ENCODE measurements at regions not wholly inside any gene's neighbourhood (a gene's known extent, or its start where the extent isn't known, plus 50 kb on each side); places are given as distances from the start of the nearest gene placed in this dataset.

DNA sequence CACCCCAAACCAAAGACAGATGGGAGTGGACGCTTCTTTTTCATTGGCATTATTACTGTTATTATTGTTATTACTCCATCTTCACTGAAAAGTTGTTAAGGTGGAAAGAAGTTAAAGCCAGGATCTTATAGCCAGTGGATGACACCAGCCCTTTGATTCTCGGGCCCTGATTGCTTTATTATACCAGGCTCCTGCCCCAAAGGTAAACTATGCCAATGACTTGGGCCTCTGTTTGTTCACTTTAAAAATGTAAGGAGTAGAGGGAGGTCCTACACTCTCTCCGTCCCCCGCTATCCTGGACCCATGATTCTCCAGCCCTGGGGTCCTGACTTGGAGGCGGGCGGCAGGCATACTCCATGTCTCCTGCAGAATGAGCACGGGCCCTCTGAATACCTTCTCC lies 106.8 kb downstream of the TOMM20 start:
- ChIA-PET POLR2A (interaction anchor here (2.7 kb wide), 1 partner anchor 10 kb away, joined by 9 read pairs; no protein-coding TSS in a partner anchor), CTCF (no interaction called here)
- intact Hi-C loops (cut with DNase I, micrococcal nuclease) = no loop called here
- H3K36me3 ChIP-seq (ENCODE audit: insufficient read depth, low read length) = no peaks in the 10 kb centered on the region
- no peaks in the 10 kb centered on the region for H3K27me3 Mint-ChIP-seq
- H3K4me1 Mint-ChIP-seq (ENCODE audit: low read depth) = peaks cover 6% of the 10 kb centered on the region
- H3K27me3 ChIP-seq (ENCODE audit: control insufficient read depth in 1 of 2, insufficient read depth in 2 of 2, low read length in 2 of 2) = no peaks in the 10 kb centered on the region
- TF ChIP-seq CTCF (IDR thresholded peaks at IDR 0.05) = no peak
- DNase-seq = no peak
- H3K4me1 ChIP-seq (ENCODE audit: insufficient read depth, low read length) = no peaks in the 10 kb centered on the region
- peaks cover 0 to 4% of the 10 kb centered on the region in 2 experiments for H3K9me3 ChIP-seq (ENCODE audit: control insufficient read depth in 1 of 2, insufficient read depth in 1 of 2, low read length in 2 of 2)
- H3K27ac Mint-ChIP-seq = no peak overlapping the region
- no peak overlapping the region for H3K4me3 ChIP-seq (ENCODE audit: low read length)
- peaks cover 3% of the 10 kb centered on the region for H3K9me3 Mint-ChIP-seq
- H3K36me3 Mint-ChIP-seq (ENCODE audit: low read depth) = no peaks in the 10 kb centered on the region
- no peak overlapping the region for H3K4me3 Mint-ChIP-seq
- no peak for ATAC-seq (ENCODE audit: poor library complexity)
- H3K27ac ChIP-seq (ENCODE audit: low read depth in 1 of 2, low read length in 2 of 2) = no peak overlapping the region

GRCh38 chr1:235021321-235021720 lies 107.3 kb downstream of the TOMM20 start:
- ChIA-PET CTCF (interaction anchor here (0.5 to 1.2 kb wide), 2 partner anchors 17 to 522 kb away, joined by 3 read pairs; no protein-coding TSS in a partner anchor), POLR2A (no interaction called here)
- H3K4me1 Mint-ChIP-seq (ENCODE audit: low read depth) = peaks cover 6% of the 10 kb centered on the region

GRCh38 chr1:235019961-235020360 lies 108.7 kb downstream of the TOMM20 start:
- Mint-ChIP-seq H3K36me3 (ENCODE audit: low read depth) (no peaks in the 10 kb centered on the region), H3K9me3 (peaks cover 3% of the 10 kb centered on the region), H3K27me3 (no peaks in the 10 kb centered on the region), H3K4me1 (ENCODE audit: low read depth) (peaks cover 13% of the 10 kb centered on the region), H3K27ac (no peak overlapping the region), H3K4me3 (no peak overlapping the region)
- no peak for ATAC-seq (ENCODE audit: poor library complexity)
- Histone ChIP-seq H3K4me1 (ENCODE audit: insufficient read depth, low read length) (peaks cover 9% of the 10 kb centered on the region), H3K36me3 (ENCODE audit: insufficient read depth, low read length) (no peaks in the 10 kb centered on the region), H3K9me3 (ENCODE audit: control insufficient read depth in 1 of 2, insufficient read depth in 1 of 2, low read length in 2 of 2) (peaks cover 0 to 4% of the 10 kb centered on the region in 2 experiments), H3K27ac (ENCODE audit: low read depth in 1 of 2, low read length in 2 of 2) (no peak overlapping the region), H3K27me3 (ENCODE audit: control insufficient read depth in 1 of 2, insufficient read depth in 2 of 2, low read length in 2 of 2) (no peaks in the 10 kb centered on the region), H3K4me3 (ENCODE audit: low read length) (no peak overlapping the region)
- no peak for DNase-seq
- no peak for TF ChIP-seq CTCF (IDR thresholded peaks at IDR 0.05)
- CTCF ChIA-PET = interaction anchor here (1.2 kb wide), 2 partner anchors 329 to 520 kb away, joined by 3 to 4 read pairs; no protein-coding TSS in a partner anchor
- intact Hi-C loops (cut with DNase I, micrococcal nuclease) = loop anchor here (5.0 to 10.0 kb wide), 2 partner anchors 255 to 423 kb away; no protein-coding TSS in a partner anchor
- POLR2A ChIA-PET = no interaction called here

More at GRCh38 chr1:235021321-235021720, 107.3 kb downstream of the TOMM20 start:
- no peak overlapping the region for H3K4me3 Mint-ChIP-seq
- Histone ChIP-seq H3K4me1 (ENCODE audit: insufficient read depth, low read length) (no peaks in the 10 kb centered on the region), H3K4me3 (ENCODE audit: low read length) (no peak overlapping the region), H3K27ac (ENCODE audit: low read depth in 1 of 2, low read length in 2 of 2) (no peak overlapping the region), H3K36me3 (ENCODE audit: insufficient read depth, low read length) (no peaks in the 10 kb centered on the region), H3K27me3 (ENCODE audit: control insufficient read depth in 1 of 2, insufficient read depth in 2 of 2, low read length in 2 of 2) (no peaks in the 10 kb centered on the region), H3K9me3 (ENCODE audit: control insufficient read depth in 1 of 2, insufficient read depth in 1 of 2, low read length in 2 of 2) (peaks cover 0 to 4% of the 10 kb centered on the region in 2 experiments)
- no peaks in the 10 kb centered on the region for H3K27me3 Mint-ChIP-seq
- H3K36me3 Mint-ChIP-seq (ENCODE audit: low read depth) = no peaks in the 10 kb centered on the region
- no peak for DNase-seq
- H3K27ac Mint-ChIP-seq = no peak overlapping the region
- ATAC-seq (ENCODE audit: poor library complexity) = no peak
- H3K9me3 Mint-ChIP-seq = peaks cover 3% of the 10 kb centered on the region
- TF ChIP-seq CTCF (IDR thresholded peaks at IDR 0.05) = no peak
- intact Hi-C loops (cut with DNase I, micrococcal nuclease) = no loop called here
